K562 (cell line): ENCODE measurements at regions not wholly inside any gene's neighbourhood (a gene's known extent, or its start where the extent isn't known, plus 50 kb on each side); places are given as distances from the start of the nearest gene placed in this dataset.

Source experiments
- ARID1B ChIP-seq: fragments of 450-650 bp; IDR thresholded peaks from 2 replicates; pipeline ENCODE4 v1.6.1; 2016; ENCODE audit warnings: antibody characterized with exemption, mild to moderate bottlenecking, inconsistent platforms
- CTBP1 ChIP-seq: fragments of 450-650 bp; IDR thresholded peaks from 2 replicates; pipeline ENCODE4 v1.6.1; 2016; ENCODE audit warnings: borderline replicate concordance
- DEAF1 ChIP-seq: fragments of 450-650 bp; formaldehyde crosslinking; IDR thresholded peaks from 2 replicates; pipeline ENCODE4 v1.4.0; 2020; ENCODE audit warnings: mild to moderate bottlenecking, moderate library complexity
- FOSL1 ChIP-seq: fragments of 200-800 bp; sonication (Bioruptor generic); conservative IDR thresholded peaks from 2 replicates; pipeline ENCODE4 v1.6.1; 2016; ENCODE audit warnings: missing genetic modification characterization, missing compliant biosample characterization
- HMGN3 ChIP-seq: IDR thresholded peaks from 2 replicates; pipeline ENCODE4 v1.6.1; 2011; ENCODE audit warnings: borderline replicate concordance, low read depth, mild to moderate bottlenecking, mixed read lengths, low read length; ENCODE audit not compliant: insufficient read length; ENCODE audit errors: extremely low read depth
- HNRNPL ChIP-seq: fragments of 200-400 bp; formaldehyde crosslinking; IDR thresholded peaks from 2 replicates; pipeline ENCODE4 v1.6.1; 2017; ENCODE audit warnings: low read depth, mild to moderate bottlenecking, low read length
- KDM2B ChIP-seq: fragments of 250-450 bp; sonication (Bioruptor Pico); IDR thresholded peaks from 2 replicates; pipeline ENCODE4 v1.8.0; 2021; ENCODE audit warnings: mild to moderate bottlenecking, moderate library complexity
- PYGO2 ChIP-seq: fragments of 450-650 bp; IDR thresholded peaks from 2 replicates; pipeline ENCODE4 v1.6.1; 2016; ENCODE audit warnings: mild to moderate bottlenecking, missing genetic modification characterization, moderate library complexity, missing compliant biosample characterization
- RBM17 ChIP-seq: fragments of 200-400 bp; formaldehyde crosslinking; IDR thresholded peaks from 2 replicates; pipeline ENCODE4 v1.6.1; 2017; ENCODE audit warnings: low read depth, mild to moderate bottlenecking, low read length, borderline replicate concordance
- RBM25 ChIP-seq: fragments of 200-400 bp; formaldehyde crosslinking; IDR thresholded peaks from 2 replicates; pipeline ENCODE4 v1.6.1; 2018; ENCODE audit warnings: low read length, low read depth, moderate library complexity; ENCODE audit not compliant: severe bottlenecking
- RCOR1 ChIP-seq, 2 experiments: IDR thresholded peaks; 2 replicates each; pipeline ENCODE4 v1.6.1; 2012; ENCODE audit warnings: low read depth in 2 of 2, low read length in 2 of 2, borderline replicate concordance in 1 of 2, improper control_type of control experiment in 1 of 2
- RNF2 ChIP-seq: sonication (generic); IDR thresholded peaks from 2 replicates; pipeline ENCODE4 v1.6.1; 2016
- TAF7 ChIP-seq: fragments of 450-650 bp; IDR thresholded peaks from 2 replicates; pipeline ENCODE4 v1.6.1; 2016; ENCODE audit warnings: missing genetic modification characterization, missing compliant biosample characterization
- TARDBP ChIP-seq: fragments of 450-650 bp; IDR thresholded peaks from 2 replicates; pipeline ENCODE4 v1.6.1; 2016
- TBL1XR1 ChIP-seq, 2 experiments: IDR thresholded peaks; 2 replicates each; pipeline ENCODE4 v1.6.1; 2012; ENCODE audit warnings: improper control_type of control experiment in 2 of 2, low read length in 2 of 2, mild to moderate bottlenecking in 1 of 2
- TGIF2 ChIP-seq: sonication (generic); formaldehyde crosslinking; IDR thresholded peaks from 2 replicates; pipeline ENCODE4 v1.8.1; 2022; ENCODE audit warnings: mild to moderate bottlenecking, missing genetic modification reagents, moderate library complexity
- ZKSCAN1 ChIP-seq: fragments of 150-350 bp; IDR thresholded peaks from 2 replicates; pipeline ENCODE4 v1.6.1; 2016; ENCODE audit warnings: low read depth, low read length
- ZNF232 ChIP-seq: sonication (generic); formaldehyde crosslinking; IDR thresholded peaks from 2 replicates; pipeline ENCODE4 v1.8.0; 2022; ENCODE audit warnings: mild to moderate bottlenecking, missing genetic modification reagents
- ZNF551 ChIP-seq: fragments of 250-450 bp; sonication (Bioruptor Pico); IDR thresholded peaks from 2 replicates; pipeline ENCODE4 v1.5.0; 2021; ENCODE audit warnings: mild to moderate bottlenecking, moderate library complexity
- ZNF766 ChIP-seq: fragments of 200-800 bp; sonication (Bioruptor generic); conservative IDR thresholded peaks from 2 replicates; pipeline ENCODE4 v1.6.1; 2016; ENCODE audit warnings: missing genetic modification characterization, missing compliant biosample characterization
- TF ChIP-seq, protein P1 (sequence below): fragments of 250-450 bp; sonication (Bioruptor Pico); IDR thresholded peaks from 2 replicates; pipeline ENCODE4 v1.8.0; 2021; ENCODE audit warnings: mild to moderate bottlenecking, moderate library complexity
- TF ChIP-seq, protein P2 (sequence below), 3 experiments: IDR thresholded peaks in 2 of 3; conservative IDR thresholded peaks in 1 of 3; 2 replicates each; pipeline ENCODE4 v1.5.1; 2011 to 2012; ENCODE audit warnings: low read length in 3 of 3, mild to moderate bottlenecking in 3 of 3, control low read depth in 2 of 3, improper control_type of control experiment in 1 of 3, inconsistent platforms in 1 of 3, low read depth in 1 of 3, mixed read lengths in 1 of 3, moderate library complexity in 1 of 3; ENCODE audit not compliant: insufficient read depth in 2 of 3
- TF ChIP-seq, protein P3 (sequence below): fragments of 250-450 bp; sonication (Bioruptor Pico); IDR thresholded peaks from 2 replicates; pipeline ENCODE4 v1.4.0; 2020; ENCODE audit warnings: borderline replicate concordance

GRCh38 chr5:87116825-87117512 lies 150.7 kb upstream of the RASA1 start (continued):
- TF ChIP-seq TAF7 = no peak
- no peak for TF ChIP-seq ZNF766 (CRISPR knock-in tag)
- TF ChIP-seq TARDBP = no peak
- no peak for TF ChIP-seq RBM25
- no peak for TF ChIP-seq RBM17
- peak; percentile 24 for TF ChIP-seq ARID1B
- TF ChIP-seq PYGO2 = no peak
- TF ChIP-seq, protein P1, sequence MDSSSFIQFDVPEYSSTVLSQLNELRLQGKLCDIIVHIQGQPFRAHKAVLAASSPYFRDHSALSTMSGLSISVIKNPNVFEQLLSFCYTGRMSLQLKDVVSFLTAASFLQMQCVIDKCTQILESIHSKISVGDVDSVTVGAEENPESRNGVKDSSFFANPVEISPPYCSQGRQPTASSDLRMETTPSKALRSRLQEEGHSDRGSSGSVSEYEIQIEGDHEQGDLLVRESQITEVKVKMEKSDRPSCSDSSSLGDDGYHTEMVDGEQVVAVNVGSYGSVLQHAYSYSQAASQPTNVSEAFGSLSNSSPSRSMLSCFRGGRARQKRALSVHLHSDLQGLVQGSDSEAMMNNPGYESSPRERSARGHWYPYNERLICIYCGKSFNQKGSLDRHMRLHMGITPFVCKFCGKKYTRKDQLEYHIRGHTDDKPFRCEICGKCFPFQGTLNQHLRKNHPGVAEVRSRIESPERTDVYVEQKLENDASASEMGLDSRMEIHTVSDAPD = no peak
- no peak for TF ChIP-seq ZNF551 (CRISPR knock-in tag)
- TF ChIP-seq FOSL1 (tag) = peak; percentile 31
- TF ChIP-seq ZKSCAN1 = no peak
- 0 out of 4 replicates have a peak, but pooled peaks of 1 of the 2 experiments have one; percentile 21 for TF ChIP-seq RCOR1 (IDR thresholded peaks at IDR 0.05; ENCODE audit: borderline replicate concordance in 1 of 2, low read depth in 2 of 2, low read length in 2 of 2)
- TF ChIP-seq HMGN3 = no peak
- no peak for TF ChIP-seq DEAF1 (CRISPR knock-in tag)
- no peak for TF ChIP-seq TBL1XR1 (IDR thresholded peaks at IDR 0.05; ENCODE audit: low read length in 2 of 2)
- no peak for TF ChIP-seq ZNF232 (CRISPR knock-in tag)
- TF ChIP-seq KDM2B (CRISPR knock-in tag) = no peak
- TF ChIP-seq TGIF2 = no peak
- no peak for TF ChIP-seq RNF2
- no peak for TF ChIP-seq HNRNPL
- TF ChIP-seq, protein P2, sequence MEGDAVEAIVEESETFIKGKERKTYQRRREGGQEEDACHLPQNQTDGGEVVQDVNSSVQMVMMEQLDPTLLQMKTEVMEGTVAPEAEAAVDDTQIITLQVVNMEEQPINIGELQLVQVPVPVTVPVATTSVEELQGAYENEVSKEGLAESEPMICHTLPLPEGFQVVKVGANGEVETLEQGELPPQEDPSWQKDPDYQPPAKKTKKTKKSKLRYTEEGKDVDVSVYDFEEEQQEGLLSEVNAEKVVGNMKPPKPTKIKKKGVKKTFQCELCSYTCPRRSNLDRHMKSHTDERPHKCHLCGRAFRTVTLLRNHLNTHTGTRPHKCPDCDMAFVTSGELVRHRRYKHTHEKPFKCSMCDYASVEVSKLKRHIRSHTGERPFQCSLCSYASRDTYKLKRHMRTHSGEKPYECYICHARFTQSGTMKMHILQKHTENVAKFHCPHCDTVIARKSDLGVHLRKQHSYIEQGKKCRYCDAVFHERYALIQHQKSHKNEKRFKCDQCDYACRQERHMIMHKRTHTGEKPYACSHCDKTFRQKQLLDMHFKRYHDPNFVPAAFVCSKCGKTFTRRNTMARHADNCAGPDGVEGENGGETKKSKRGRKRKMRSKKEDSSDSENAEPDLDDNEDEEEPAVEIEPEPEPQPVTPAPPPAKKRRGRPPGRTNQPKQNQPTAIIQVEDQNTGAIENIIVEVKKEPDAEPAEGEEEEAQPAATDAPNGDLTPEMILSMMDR (IDR thresholded peaks at IDR 0.05 in 2 of 3, conservative IDR thresholded peaks at IDR 0.05 in 1 of 3; ENCODE audit: insufficient read depth in 2 of 3, low read depth in 1 of 3, low read length in 3 of 3) = peak in 1 of 3 experiments; percentile 20; a peak in 1 of 6 replicates
- TF ChIP-seq, protein P3, sequence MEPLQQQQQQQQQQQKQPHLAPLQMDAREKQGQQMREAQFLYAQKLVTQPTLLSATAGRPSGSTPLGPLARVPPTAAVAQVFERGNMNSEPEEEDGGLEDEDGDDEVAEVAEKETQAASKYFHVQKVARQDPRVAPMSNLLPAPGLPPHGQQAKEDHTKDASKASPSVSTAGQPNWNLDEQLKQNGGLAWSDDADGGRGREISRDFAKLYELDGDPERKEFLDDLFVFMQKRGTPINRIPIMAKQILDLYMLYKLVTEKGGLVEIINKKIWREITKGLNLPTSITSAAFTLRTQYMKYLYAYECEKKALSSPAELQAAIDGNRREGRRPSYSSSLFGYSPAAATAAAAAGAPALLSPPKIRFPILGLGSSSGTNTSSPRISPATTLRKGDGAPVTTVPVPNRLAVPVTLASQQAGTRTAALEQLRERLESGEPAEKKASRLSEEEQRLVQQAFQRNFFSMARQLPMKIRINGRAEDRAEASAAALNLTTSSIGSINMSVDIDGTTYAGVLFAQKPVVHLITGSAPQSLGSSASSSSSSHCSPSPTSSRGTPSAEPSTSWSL (CRISPR knock-in tag) = no peak
- 0 out of 2 replicates have a peak, but pooled peaks have one; percentile 12 for TF ChIP-seq CTBP1
